ENCODE measurements at regions not wholly inside any gene's neighbourhood (a gene's known extent, or its start where the extent isn't known, plus 50 kb on each side); places are given as distances from the start of the nearest gene placed in this dataset.

DNA sequence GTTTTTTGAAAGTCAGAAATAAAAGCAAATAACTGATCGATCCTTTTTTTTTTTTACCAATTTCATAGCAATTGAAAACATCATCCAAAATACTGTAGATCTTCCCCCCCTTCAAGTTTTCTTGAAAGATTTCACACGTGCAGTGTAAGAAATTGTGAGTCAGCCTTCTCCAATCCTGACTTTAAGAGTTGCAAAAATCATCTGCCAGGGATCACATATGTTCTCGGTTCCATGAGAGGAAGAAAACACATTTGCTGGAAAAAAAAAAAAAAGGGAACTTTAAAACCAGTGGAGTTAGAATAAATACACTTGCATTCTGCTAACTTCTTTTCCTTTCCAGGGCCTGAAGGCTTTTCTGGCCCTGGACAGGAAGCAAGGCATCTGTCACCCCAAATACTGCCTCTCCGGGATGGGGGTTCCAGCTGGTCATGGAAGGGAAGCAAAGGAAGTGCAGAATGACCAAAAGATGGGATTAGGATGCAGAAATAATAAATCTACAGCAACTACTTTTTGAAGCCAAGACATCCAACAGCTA is 198.4 kb upstream of the KIAA1217 start:
- no peak for DNase-seq (ENCODE audit: low spot score)

DNA sequence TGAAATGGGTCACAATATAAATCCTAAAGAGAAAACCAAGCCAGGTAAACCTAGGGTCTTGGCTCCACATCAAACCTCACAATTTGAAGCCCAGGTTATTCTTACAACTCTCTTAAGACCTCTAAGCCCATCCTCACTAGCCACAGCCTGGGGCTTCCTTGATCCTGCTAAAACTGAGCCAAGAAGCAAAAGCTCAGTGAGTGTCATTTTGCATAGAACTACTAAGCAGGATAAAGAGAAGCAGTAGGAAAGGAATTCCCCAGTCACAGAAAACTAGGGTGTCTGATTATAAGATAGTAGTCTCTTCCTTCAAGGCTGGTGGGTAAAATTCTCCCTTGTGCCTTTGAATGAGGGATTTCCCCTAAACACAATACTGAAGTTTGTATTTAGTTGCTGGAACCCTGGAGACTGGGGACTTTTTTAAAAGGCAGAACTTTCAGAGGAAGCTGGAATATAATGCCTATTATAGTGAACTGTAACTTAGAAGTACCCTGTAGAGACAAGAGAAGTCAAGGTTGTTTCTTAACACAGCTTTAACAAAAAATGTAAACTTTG is 196.6 kb upstream of the KIAA1217 start:
- no peak for DNase-seq (ENCODE audit: low spot score)

DNA sequence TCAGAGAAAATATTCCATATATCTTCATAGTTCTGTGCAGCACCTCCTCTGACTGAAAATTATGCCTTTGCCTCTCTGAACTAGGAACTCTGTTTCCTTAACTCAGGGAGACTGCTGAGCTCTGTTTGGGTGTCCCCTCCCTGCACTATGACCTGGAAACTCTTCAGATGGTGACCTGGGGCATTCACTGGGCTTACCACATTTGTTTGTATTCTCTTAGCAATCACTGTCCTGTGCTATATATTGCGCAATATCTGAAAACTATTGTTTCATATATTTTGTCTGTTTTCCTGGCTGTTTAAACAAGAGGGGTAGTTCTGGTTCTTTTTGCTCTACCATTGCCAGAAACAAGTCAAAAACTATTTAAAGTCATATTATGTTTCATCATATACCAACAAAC is 181.8 kb upstream of the KIAA1217 start:
- DNase-seq (ENCODE audit: low spot score), result no peak

DNA sequence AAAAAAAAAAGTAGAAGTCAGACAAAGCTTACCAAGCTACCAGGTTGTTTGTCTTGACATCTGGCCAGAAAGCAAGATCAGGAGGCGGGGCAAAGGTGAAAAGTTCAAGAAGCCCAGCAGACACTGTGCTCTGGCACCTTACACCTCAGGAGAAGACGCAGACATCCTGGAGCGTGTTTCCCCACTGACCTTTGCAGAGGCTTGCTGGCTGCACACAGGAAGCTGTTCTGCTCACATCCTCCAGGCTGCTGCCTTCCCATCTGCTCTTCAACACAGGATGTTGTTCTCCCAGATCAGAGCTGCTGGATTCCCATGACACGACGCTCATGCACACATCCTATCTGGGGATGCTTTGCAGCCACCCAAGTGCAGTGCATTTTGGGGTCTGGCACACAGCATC is 174.4 kb upstream of the KIAA1217 start:
- DNase-seq (ENCODE audit: low spot score), result no peak

DNA sequence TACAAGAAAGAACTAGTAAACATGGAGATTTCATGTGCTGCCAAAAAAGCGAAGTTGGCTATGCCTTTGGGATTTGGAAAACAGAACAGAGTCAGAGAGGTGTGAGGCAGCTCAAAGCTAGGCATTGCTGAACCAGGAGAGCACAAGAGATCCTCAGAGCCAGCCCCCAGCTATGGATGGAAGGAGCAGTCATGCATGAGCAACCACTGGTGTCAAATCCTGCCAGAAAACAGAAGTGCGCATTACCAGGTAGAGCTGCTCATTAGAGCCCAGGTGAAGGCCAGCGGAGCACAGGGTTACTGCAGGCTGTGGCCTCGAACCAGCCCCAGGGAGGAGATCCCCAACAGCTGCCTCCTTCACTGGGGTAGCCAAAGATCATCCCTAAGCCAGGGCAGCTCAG is 173.2 kb upstream of the KIAA1217 start:
- no peak for DNase-seq (ENCODE audit: low spot score)

DNA sequence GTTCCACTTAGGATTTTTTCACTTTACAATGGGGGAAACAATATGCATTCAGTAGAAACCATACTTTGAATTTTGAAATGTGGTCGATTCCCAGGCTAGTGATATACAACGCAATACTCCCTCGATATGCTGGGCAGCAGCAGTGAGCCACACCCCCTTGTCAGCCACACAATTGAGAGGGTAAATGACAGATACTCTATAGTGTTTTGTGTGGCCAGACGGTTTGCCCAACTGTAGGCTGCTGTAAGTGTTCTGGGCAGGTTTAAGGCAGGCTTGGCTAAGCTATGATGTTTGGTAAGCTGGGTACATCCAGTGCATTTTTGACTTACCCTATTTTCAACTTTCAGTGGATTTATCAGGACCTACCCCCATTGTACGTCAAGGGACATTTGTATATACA is 169.6 kb upstream of the KIAA1217 start:
- DNase-seq (ENCODE audit: low spot score), result no peak

DNA sequence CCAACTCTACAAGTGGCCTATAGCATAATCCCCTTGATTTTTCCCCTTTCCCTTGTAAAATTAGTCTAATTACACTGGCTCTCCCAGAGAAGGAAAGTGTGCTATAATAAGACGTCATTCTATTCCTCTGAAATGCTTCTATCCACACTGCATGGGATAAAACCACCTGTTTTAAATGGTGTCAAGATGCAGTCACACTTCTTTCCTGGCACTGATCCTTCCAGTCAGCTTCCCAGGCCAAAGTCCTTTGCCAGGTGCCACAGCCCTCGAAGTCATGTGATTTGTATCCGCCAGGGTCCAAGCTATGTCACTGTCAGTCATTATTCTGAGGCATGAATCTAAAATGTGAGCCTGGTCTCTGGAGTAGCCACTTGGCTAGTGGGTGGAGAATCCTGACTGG is 169.0 kb upstream of the KIAA1217 start:
- no peak for DNase-seq (ENCODE audit: low spot score)

DNA sequence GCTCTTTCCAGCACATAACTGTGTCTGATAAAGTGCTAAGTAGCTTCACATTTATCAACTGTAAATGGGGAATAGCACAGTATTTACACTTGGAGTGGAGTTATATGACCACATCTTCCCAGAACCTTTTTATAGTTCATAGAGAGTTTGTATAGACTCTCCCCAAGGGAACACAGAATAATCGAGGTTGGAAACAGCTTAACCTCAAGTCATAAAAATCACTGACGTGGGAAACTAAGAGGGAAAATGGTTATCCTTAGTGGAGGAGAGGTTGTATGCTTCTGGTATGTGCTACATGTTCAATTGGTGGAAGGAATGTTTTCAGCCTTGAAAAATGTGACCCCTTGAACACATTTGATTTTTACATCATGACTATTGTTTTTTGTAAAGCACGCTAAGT is 167.9 kb upstream of the KIAA1217 start:
- no peak for DNase-seq (ENCODE audit: low spot score)

DNA sequence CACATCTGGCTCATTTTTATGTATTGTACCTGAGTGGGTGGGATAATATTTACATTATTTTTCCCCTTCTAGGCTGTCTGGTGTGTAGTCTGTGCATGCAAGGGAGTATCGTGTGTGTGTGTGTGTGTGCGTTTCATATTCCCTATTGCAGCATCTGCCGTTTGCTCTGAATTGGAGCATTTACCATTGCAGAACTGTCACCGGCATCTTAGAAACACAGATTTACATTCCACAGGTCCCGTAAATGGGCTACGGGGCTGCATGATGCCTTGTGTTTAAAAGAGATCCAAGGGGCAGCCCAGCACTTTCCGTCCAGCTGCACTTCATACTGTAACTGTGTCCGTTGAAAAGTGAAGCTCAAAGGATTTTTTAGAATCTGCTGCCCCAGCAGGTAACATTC is 167.1 kb upstream of the KIAA1217 start:
- DNase-seq (ENCODE audit: low spot score), result no peak

DNA sequence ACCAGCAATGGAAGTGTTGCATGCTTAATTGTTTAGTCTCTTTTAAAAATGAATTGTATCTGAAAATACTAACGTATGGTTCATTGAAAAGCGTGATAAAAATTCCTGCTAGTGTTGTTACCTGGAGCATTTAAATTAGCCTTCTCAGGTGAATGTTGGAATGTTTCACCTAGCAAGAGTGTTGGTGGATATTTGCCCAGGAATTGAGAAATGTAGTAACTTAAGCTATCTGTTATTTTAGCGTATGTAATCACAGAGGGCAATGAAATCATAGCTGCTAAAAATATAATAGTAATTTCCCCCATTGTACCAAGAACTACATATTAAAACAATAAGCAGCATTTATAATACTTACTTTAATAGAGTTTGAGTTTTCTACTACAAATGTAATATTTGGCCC is 166.1 kb upstream of the KIAA1217 start:
- no peak for DNase-seq (ENCODE audit: low spot score)

DNA sequence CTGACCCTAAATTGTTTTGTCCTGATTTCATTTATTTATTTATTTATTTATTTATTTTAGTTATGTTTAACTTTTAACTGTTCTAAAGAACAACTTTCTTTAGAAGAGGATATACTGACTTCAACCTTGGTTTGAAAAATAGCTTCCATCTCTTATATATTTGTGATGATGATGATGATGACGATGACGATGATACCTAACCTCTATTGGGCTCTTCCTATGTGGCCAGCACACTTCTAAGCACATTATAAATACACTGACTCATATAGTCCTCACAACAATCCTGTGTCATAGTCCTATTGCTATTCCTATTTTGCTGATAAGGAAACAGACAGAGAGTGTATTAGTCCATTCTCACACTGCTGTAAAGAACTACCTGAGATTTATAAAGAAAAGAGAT is 162.9 kb upstream of the KIAA1217 start:
- DNase-seq (ENCODE audit: low spot score), result no peak

DNA sequence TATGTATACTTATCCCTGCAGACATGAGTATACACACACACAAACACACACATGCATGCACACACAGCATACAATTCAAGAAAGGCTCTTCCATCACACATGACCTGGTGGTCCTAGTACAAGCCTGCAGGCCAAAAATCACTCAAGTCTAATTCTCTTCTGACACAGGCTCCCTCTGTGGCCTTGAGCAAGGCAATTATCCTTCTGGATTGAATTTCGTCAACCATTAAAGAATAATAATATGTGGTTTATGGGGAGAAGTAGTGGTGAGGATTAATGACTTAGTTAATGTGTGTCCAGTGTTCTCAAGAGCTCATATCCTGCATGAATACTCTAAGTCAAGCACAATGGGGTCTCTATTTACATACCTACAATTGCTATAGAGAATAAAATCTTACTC is 161.8 kb upstream of the KIAA1217 start:
- DNase-seq (ENCODE audit: low spot score), result no peak

DNA sequence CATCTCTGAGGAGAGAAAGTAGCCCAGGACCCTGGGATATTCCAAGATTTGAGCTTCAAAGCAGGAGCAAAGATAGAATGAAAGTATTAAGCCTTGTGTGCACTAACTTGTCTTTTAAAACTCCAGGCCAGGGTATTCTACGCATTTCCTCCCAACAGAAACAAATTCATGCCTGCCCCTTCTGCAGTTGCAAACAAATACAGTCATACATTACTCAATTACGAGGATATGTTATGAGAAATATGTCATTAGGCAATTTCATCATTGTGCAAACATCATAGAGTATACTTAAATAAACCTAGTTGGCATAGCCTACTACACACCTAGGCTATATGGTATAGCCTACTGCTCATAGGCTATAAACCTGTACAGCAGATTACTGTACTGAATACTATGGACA is 154.5 kb upstream of the KIAA1217 start:
- no peak for DNase-seq (ENCODE audit: low spot score)

DNA sequence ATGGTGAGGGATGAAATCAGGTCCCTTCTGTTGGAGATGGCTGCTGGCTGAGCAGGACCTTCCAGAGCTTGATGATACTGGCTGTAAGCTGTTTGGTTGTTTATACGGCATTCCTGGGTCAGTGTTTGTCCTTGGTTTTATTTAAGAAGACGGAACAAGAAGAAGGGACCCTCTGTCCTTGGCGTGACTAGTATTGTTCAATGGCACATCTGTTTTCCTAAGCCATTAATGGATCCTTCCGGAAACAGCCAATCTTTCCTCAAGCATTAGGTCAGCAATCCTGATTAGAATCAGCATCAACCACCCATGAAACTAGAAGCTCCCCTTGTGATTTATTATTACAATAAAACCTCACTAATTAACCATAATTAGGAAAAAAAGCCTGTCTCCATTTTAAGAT is 128.7 kb upstream of the KIAA1217 start:
- DNase-seq (ENCODE audit: low spot score), result no peak

DNA sequence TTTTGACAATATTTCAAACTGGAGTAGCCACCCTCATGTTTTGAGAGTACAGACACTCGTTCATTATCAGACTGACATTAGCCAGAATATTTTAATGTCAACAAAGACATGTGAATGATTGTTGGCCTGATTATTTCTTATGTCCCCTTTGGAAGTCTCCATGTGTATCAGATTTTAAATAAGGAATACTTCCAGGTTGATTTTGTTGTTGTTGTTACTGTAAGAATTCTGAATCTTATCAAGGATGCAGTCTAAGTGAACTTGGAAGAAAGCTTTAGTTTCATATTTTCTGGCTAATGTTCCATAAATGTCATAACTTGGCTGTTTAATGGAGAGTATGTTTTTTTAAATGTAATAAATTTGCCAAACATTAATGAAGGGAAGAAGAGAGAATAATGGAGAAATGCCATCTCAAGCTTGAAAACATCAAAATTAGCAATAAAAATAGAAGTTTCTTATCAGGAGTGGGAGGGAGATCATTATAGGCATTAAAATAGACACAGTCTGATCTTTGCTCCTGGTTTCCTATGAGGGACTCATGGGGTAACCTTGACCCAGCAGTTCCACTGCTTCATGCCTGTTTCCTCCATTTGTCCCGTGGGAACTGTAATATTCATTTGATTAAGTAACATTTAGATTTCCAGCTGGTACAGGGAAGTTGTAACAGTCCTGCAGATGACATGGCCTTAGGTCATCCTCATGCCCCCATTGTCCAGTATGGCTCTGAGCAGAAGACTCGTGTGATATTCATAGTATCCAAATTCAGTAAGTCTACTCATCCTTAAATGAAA is 122.4 kb upstream of the KIAA1217 start:
- no peak for DNase-seq (ENCODE audit: low spot score)

DNA sequence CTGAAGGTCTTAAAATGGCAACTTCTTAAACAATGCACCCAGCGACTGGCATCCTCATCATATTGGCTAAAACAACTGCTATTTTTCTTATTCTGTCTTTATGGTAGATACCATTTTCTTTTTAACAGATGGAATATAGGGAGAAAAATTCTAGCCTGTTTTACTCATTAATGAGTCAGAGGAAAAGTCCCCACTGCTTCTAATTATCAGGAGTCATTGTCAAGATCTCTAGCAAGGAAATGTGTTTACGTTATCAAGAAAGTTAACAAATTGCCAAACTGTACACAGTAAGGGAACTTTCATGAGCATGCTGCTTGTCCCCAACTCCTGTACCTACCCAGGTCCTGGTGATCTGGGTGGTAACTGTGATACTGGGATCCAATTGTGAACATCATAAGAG is 117.7 kb upstream of the KIAA1217 start:
- no peak for DNase-seq (ENCODE audit: low spot score)

DNA sequence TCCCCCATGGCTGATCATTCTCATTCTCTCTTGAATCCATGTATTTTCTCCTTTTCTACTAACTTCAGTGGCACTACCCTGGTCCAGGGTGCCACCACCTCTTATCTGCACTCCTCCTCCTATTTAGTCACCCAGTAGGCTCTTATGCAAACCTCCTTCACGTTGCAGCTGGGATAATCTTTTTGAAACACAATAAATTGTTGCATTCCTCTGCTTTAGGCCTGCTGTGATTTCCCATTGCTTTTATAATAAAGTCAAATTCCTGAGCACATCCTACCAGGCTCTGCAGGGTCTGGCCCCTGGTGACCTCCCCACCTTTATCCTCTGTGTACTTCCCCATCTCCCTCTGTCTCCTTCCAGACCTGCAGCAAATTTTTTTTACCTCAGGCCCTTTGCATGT is 112.7 kb upstream of the KIAA1217 start:
- DNase-seq (ENCODE audit: low spot score), result no peak

DNA sequence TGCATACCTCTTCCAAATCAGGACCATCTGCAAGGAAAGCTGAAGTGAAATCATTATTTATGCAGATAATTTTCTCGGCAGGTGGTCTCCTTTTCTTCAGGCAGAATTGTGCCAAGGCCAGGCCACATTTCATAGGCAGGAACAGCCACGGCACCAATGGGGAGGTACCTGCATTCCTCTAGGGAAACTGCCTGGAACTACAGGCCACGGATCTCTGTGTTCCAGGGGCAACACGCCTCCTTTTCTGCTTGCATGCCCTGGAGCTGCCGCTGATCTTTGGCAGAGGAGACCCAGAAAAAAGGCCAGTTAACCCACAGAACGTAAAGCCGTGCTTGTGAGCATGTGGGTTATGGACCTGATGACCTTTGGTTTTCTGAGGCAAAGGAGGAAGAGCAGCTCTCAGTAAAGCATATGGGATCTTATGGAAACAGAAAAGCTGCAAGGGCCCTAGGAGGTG is 111.2 kb upstream of the KIAA1217 start:
- no peak for DNase-seq (ENCODE audit: low spot score)

DNA sequence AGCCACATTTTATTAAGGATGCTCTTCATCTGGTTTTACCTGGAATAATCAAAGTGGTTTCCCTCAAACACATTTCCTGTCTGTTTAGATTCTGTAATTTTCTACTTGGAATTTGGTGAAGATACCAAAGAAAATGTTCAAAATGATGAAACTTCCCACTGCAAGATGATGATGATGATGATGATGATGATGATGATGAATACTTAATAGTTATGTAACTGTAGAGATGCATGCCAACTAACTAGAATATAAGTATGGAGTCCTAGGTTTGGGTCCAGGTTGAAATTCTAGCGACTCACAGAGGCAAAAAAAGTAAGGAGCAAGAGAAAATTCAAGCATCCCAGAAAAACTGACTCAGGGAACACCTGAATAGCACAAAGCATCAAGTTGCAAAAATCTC is 104.0 kb upstream of the KIAA1217 start:
- no peak for DNase-seq (ENCODE audit: low spot score)

DNA sequence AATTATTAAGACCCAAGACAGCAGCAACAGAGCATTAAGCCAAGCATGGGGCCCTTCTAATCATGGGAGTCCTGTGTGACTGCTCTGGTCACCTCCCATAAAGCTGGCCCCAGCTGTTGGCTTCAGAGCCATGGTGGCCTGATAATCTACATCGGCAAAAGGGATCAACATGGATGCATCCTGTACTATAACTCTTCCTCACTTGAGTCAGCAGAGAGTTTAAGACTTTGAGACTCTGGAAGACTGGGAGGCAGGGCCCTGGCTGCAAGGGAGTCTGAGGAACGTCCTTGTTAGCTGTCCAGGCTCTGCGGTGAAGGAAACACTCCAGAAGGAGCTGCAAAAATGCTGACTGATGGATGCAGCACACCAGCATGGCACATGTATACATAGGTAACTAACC is 95.0 kb upstream of the KIAA1217 start:
- DNase-seq (ENCODE audit: low spot score), result no peak

DNA sequence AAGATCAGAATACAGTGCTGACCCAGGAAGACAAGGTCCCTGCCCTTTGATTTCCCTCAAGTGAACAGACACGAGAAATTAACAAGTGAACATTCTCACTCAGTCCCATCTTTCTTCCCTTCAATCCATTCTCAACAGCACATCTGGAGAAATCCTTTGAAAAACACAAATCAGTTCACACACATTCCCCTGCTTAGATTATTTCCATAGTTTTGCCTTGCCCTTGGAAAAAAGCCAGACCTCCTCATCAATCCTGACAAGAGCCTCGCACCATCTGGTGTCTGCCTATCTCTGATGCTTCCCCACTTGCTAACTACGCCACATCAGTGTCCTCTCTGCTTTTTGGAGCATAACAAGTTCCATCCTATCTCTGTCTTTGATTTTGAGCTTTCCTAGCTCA is 94.4 kb upstream of the KIAA1217 start:
- no peak for DNase-seq (ENCODE audit: low spot score)

DNA sequence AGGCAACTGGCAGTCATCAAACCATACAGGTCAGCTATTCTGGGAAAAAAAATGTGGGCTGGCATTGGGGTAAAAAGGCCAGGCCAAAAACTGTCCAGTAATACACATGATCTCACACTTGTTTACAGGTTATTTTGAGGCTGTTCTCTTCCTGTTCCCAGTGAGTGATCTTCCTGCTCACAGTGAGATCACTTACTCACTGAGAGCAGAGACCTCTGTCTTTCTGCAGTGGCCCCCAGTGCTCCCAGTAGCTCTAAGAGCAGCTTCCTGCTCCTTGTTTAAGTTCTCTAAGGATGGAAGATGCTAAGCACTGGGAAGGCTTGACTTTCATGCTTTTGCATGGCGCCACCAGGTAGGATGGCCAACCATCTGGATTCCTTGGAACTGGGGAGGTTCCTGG is 93.5 kb upstream of the KIAA1217 start:
- DNase-seq (ENCODE audit: low spot score), result no peak

DNA sequence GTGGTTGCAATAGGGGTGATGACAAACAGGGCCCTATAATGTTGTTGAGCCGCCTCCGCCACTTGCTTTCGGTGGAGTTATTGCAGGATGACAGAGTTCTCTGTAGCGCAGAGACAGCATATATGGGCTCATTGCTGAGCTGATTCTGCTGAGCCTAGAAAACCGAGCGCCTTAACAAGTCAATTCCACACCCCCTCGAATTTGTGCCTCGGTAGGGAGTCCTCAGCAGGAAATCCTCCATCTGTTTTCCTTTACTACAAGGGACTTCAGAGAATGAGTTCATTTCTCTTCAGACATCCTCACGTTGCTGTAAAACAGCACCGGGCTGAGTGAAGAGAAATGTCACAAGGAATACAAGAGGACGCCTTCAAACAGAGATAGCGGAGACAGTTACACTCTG is 90.7 kb upstream of the KIAA1217 start:
- DNase-seq (ENCODE audit: low spot score), result no peak

DNA sequence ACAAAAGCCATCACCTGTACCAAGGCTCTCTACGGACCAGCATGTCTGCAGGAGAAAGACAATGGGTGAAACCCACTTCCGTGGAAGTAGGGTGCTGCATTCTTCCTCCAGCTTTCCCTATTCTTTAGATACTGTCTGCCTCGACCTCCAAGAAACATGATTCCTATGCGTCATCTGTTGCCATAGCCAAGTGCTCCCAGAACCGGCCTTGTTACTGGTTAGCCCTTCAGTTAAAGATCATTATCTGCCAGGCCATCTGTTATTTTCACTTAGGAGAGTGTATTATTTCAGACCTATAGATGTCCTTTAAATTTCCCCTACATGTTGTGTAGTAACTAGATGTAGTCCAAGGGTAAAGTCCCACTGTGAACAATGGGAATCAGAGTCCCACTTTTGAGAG is 89.0 kb upstream of the KIAA1217 start:
- no peak for DNase-seq (ENCODE audit: low spot score)
